Liver (tissue), 8 donors: ENCODE measurements at regions not wholly inside any gene's neighbourhood (a gene's known extent, or its start where the extent isn't known, plus 50 kb on each side); places are given as distances from the start of the nearest gene placed in this dataset.

Experiments used
- DNase-seq: peaks from one replicate; pipeline ENCODE4 v3.0.0-alpha.2; 2017; ENCODE audit warnings: low spot score
- H3K27ac ChIP-seq, 2 donors: one replicate each; pipeline ENCODE4 v1.7.0; 2013; ENCODE audit warnings: inconsistent platforms in 2 of 2, low read length in 2 of 2, control low read depth in 1 of 2, low read depth in 1 of 2, mild to moderate bottlenecking in 1 of 2
- H3K27me3 ChIP-seq, 4 donors: one replicate each; pipeline versions ENCODE4 v1.6.1 to v1.7.0; 2013; ENCODE audit warnings: low read length in 3 of 4, inconsistent platforms in 1 of 4, mild to moderate bottlenecking in 1 of 4, moderate library complexity in 1 of 4; ENCODE audit not compliant: control insufficient read depth in 4 of 4, insufficient read depth in 4 of 4
- H3K36me3 ChIP-seq, 4 donors: one replicate each; pipeline versions ENCODE4 v1.6.1 to v1.7.0; 2013; ENCODE audit warnings: low read length in 3 of 4, mild to moderate bottlenecking in 3 of 4, low read depth in 1 of 4, moderate library complexity in 1 of 4; ENCODE audit not compliant: control insufficient read depth in 4 of 4, insufficient read depth in 3 of 4
- H3K4me1 ChIP-seq, 4 donors: one replicate each; pipeline versions ENCODE4 v1.6.1 to v1.7.0; 2013; ENCODE audit warnings: low read length in 3 of 4, mild to moderate bottlenecking in 3 of 4, moderate library complexity in 1 of 4; ENCODE audit not compliant: control insufficient read depth in 4 of 4, insufficient read depth in 4 of 4
- H3K4me3 ChIP-seq, 3 donors: one replicate each; pipeline versions ENCODE4 v1.6.1 to v1.7.0; 2013; ENCODE audit warnings: low read length in 3 of 3, control low read depth in 1 of 3, low read depth in 1 of 3, mild to moderate bottlenecking in 1 of 3
- H3K9ac ChIP-seq, 2 donors: one replicate each; pipeline ENCODE4 v1.7.0; 2013; ENCODE audit warnings: low read length in 2 of 2, mild to moderate bottlenecking in 2 of 2, moderate library complexity in 2 of 2, control low read depth in 1 of 2, low read depth in 1 of 2
- H3K9me3 ChIP-seq, 4 donors: one replicate each; pipeline versions ENCODE4 v1.6.1 to v1.7.0; 2013; ENCODE audit warnings: low read length in 3 of 4; ENCODE audit not compliant: control insufficient read depth in 4 of 4
- ATF3 ChIP-seq: IDR thresholded peaks from 2 replicates; pipeline ENCODE4 v1.6.1; 2016; ENCODE audit warnings: antibody characterized with exemption
- CTCF ChIP-seq: fragments of 150-350 bp; IDR thresholded peaks from 2 replicates; pipeline ENCODE4 v1.5.1; 2017; ENCODE audit warnings: improper control_type of control experiment, low read depth, low read length; ENCODE audit not compliant: missing input control
- EGR1 ChIP-seq, 2 donors: IDR thresholded peaks; 2 replicates each; pipeline ENCODE4 v1.6.1; 2016 to 2018; ENCODE audit warnings: antibody characterized with exemption in 2 of 2, low read depth in 2 of 2
- FOXA1 ChIP-seq: IDR thresholded peaks from 2 replicates; pipeline ENCODE4 v1.6.1; 2016; ENCODE audit warnings: antibody characterized with exemption
- FOXA2 ChIP-seq: IDR thresholded peaks from 2 replicates; pipeline ENCODE4 v1.6.1; 2016; ENCODE audit warnings: antibody characterized with exemption
- GABPA ChIP-seq, 2 donors: IDR thresholded peaks in 1 of 2; conservative IDR thresholded peaks in 1 of 2; 2 replicates each; pipeline ENCODE4 v1.6.1; 2016; ENCODE audit warnings: antibody characterized with exemption in 2 of 2, mild to moderate bottlenecking in 1 of 2, moderate library complexity in 1 of 2
- HNF4A ChIP-seq, 2 donors: conservative IDR thresholded peaks; 2 replicates each; pipeline ENCODE4 v1.6.1; 2016; ENCODE audit warnings: antibody characterized with exemption in 2 of 2, mild to moderate bottlenecking in 2 of 2
- HNF4G ChIP-seq: IDR thresholded peaks from 2 replicates; pipeline ENCODE4 v1.6.1; 2016; ENCODE audit warnings: antibody characterized with exemption
- JUND ChIP-seq, 2 donors: IDR thresholded peaks; 2 replicates each; pipeline ENCODE4 v1.6.1; 2016; ENCODE audit warnings: antibody characterized with exemption in 2 of 2
- NR2F2 ChIP-seq: IDR thresholded peaks from 2 replicates; pipeline ENCODE4 v1.6.1; 2016; ENCODE audit warnings: antibody characterized with exemption
- RAD21 ChIP-seq, 2 donors: IDR thresholded peaks; 2 replicates each; pipeline ENCODE4 v1.6.1; 2016; ENCODE audit warnings: antibody characterized with exemption in 2 of 2, mild to moderate bottlenecking in 2 of 2
- REST ChIP-seq: IDR thresholded peaks from 2 replicates; pipeline ENCODE4 v1.6.1; 2016; ENCODE audit warnings: antibody characterized with exemption, mild to moderate bottlenecking
- RXRA ChIP-seq, 2 donors: IDR thresholded peaks; 2 replicates each; pipeline ENCODE4 v1.6.1; 2017 to 2018; ENCODE audit warnings: antibody characterized with exemption in 2 of 2, mild to moderate bottlenecking in 1 of 2
- SP1 ChIP-seq: IDR thresholded peaks from 2 replicates; pipeline ENCODE4 v1.6.1; 2018; ENCODE audit warnings: antibody characterized with exemption, mild to moderate bottlenecking
- YY1 ChIP-seq: IDR thresholded peaks from 2 replicates; pipeline ENCODE4 v1.6.1; 2016; ENCODE audit warnings: antibody characterized with exemption, mild to moderate bottlenecking
- ZBTB33 ChIP-seq: IDR thresholded peaks from 2 replicates; pipeline ENCODE4 v1.6.1; 2016; ENCODE audit warnings: antibody characterized with exemption
- WGBS: extraction: QIAGEN DNeasy Blood & Tissue Kit; methylation state at CpG from one replicate; pipeline ENCODE4 v1.1.7; 2013; 5-methylcytosine and 5-hydroxymethylcytosine counted together
- donor health status: healthy.
- donor health status: healthy.
- donor health status: healthy.
- donor health status: healthy.
- donor health status: healthy.

- H3K27me3 ChIP-seq = no peaks in the 10 kb centered on the region
- peak overlapping the region in 1 of 2 donors; percentile 27 for H3K9ac ChIP-seq
- 47% methylated on average over 4 of the region's 4 CpGs for WGBS
- no peak for DNase-seq
- H3K9me3 ChIP-seq = no peaks in the 10 kb centered on the region
- no peaks in the 10 kb centered on the region for H3K36me3 ChIP-seq
- no peak for TF ChIP-seq JUND (IDR thresholded peaks at IDR 0.05)
- peak; percentile 22 for TF ChIP-seq YY1
- H3K4me3 ChIP-seq = no peak overlapping the region
- H3K27ac ChIP-seq = peak overlapping the region; percentile 76 to 93
- peaks cover 14 to 53% (median 33%) of the 10 kb centered on the region in 4 donors for H3K4me1 ChIP-seq
Measured at GRCh38 chr1:214124915-214125314, 137.1 kb downstream of the PROX1 start.

- peak overlapping the region; percentile 76 to 93 for H3K27ac ChIP-seq
- H3K4me3 ChIP-seq = no peak overlapping the region
- peaks cover 14 to 53% (median 33%) of the 10 kb centered on the region in 4 donors for H3K4me1 ChIP-seq
- H3K36me3 ChIP-seq = no peaks in the 10 kb centered on the region
- no peaks in the 10 kb centered on the region for H3K27me3 ChIP-seq
- no peaks in the 10 kb centered on the region for H3K9me3 ChIP-seq
- DNase-seq = no peak
- no peak overlapping the region for H3K9ac ChIP-seq
- WGBS = 49% methylated on average over 1 of the region's 1 CpG
- TF ChIP-seq RAD21 (IDR thresholded peaks at IDR 0.05) (no peak), RXRA (IDR thresholded peaks at IDR 0.05) (no peak), REST (no peak), FOXA2 (no peak), SP1 (no peak), GABPA (IDR thresholded peaks at IDR 0.05 in 1 of 2, conservative IDR thresholded peaks at IDR 0.05 in 1 of 2) (no peak), NR2F2 (no peak)
Measured at GRCh38 chr1:214125819-214126218, 138.0 kb downstream of the PROX1 start.

- no peaks in the 10 kb centered on the region for H3K9me3 ChIP-seq
- DNase-seq = peak; percentile 52
- peak overlapping the region; percentile 76 to 93 for H3K27ac ChIP-seq
- H3K4me3 ChIP-seq = no peak overlapping the region
- no peaks in the 10 kb centered on the region for H3K36me3 ChIP-seq
- no peaks in the 10 kb centered on the region for H3K27me3 ChIP-seq
- H3K4me1 ChIP-seq = peaks cover 14 to 53% (median 33%) of the 10 kb centered on the region in 4 donors
- no peak overlapping the region for H3K9ac ChIP-seq
- WGBS = 34% methylated on average over 2 of the region's 2 CpGs
- TF ChIP-seq ZBTB33 = peak; percentile 96
- peak; percentile 80 for TF ChIP-seq NR2F2
- TF ChIP-seq RAD21 (IDR thresholded peaks at IDR 0.05) = peak; percentile 70 to 75
- TF ChIP-seq RXRA (IDR thresholded peaks at IDR 0.05) = peak; percentile 100
- TF ChIP-seq FOXA1 = peak; percentile 94
- TF ChIP-seq ATF3 = peak; percentile 89
- no peak for TF ChIP-seq CTCF
- TF ChIP-seq EGR1 (IDR thresholded peaks at IDR 0.05; ENCODE audit: low read depth in 2 of 2) = peak in 1 of 2 donors; percentile 84
- TF ChIP-seq HNF4G = peak; percentile 96
- peak; percentile 97 for TF ChIP-seq YY1
- TF ChIP-seq SP1 = peak; percentile 100
- peak; percentile 92 to 95 for TF ChIP-seq JUND (IDR thresholded peaks at IDR 0.05)
- TF ChIP-seq HNF4A (conservative IDR thresholded peaks at IDR 0.05) = peak; percentile 98 to 99
- peak in 1 of 2 donors; percentile 64 for TF ChIP-seq GABPA (IDR thresholded peaks at IDR 0.05 in 1 of 2, conservative IDR thresholded peaks at IDR 0.05 in 1 of 2)
- peak; percentile 76 for TF ChIP-seq REST
- peak; percentile 94 for TF ChIP-seq FOXA2
Measured at GRCh38 chr1:214126697-214127146, 138.9 kb downstream of the PROX1 start.
